ENCODE measurements at regions not wholly inside any gene's neighbourhood (a gene's known extent, or its start where the extent isn't known, plus 50 kb on each side); places are given as distances from the start of the nearest gene placed in this dataset.

DNA sequence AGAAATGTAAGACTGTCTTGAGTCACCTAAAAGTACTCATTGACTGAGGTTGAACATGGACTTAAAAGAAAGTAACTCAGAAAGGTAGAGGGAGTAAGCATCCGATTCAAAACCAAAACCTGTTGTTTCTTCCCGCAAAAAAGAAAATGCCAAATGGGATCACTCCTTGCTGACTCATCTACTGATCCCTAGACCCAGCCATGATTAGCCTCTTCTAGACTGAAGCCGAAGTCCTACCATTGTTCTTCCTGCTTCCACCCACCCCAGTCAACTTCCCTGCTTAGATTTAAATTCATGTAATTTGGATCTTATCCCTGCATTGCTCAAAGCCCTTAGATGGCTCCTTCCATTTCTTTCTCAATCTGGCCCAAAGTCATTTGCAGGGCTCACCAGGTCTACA is 760.5 kb upstream of the SOX9 start (continued):
- TF ChIP-seq, protein P1, sequence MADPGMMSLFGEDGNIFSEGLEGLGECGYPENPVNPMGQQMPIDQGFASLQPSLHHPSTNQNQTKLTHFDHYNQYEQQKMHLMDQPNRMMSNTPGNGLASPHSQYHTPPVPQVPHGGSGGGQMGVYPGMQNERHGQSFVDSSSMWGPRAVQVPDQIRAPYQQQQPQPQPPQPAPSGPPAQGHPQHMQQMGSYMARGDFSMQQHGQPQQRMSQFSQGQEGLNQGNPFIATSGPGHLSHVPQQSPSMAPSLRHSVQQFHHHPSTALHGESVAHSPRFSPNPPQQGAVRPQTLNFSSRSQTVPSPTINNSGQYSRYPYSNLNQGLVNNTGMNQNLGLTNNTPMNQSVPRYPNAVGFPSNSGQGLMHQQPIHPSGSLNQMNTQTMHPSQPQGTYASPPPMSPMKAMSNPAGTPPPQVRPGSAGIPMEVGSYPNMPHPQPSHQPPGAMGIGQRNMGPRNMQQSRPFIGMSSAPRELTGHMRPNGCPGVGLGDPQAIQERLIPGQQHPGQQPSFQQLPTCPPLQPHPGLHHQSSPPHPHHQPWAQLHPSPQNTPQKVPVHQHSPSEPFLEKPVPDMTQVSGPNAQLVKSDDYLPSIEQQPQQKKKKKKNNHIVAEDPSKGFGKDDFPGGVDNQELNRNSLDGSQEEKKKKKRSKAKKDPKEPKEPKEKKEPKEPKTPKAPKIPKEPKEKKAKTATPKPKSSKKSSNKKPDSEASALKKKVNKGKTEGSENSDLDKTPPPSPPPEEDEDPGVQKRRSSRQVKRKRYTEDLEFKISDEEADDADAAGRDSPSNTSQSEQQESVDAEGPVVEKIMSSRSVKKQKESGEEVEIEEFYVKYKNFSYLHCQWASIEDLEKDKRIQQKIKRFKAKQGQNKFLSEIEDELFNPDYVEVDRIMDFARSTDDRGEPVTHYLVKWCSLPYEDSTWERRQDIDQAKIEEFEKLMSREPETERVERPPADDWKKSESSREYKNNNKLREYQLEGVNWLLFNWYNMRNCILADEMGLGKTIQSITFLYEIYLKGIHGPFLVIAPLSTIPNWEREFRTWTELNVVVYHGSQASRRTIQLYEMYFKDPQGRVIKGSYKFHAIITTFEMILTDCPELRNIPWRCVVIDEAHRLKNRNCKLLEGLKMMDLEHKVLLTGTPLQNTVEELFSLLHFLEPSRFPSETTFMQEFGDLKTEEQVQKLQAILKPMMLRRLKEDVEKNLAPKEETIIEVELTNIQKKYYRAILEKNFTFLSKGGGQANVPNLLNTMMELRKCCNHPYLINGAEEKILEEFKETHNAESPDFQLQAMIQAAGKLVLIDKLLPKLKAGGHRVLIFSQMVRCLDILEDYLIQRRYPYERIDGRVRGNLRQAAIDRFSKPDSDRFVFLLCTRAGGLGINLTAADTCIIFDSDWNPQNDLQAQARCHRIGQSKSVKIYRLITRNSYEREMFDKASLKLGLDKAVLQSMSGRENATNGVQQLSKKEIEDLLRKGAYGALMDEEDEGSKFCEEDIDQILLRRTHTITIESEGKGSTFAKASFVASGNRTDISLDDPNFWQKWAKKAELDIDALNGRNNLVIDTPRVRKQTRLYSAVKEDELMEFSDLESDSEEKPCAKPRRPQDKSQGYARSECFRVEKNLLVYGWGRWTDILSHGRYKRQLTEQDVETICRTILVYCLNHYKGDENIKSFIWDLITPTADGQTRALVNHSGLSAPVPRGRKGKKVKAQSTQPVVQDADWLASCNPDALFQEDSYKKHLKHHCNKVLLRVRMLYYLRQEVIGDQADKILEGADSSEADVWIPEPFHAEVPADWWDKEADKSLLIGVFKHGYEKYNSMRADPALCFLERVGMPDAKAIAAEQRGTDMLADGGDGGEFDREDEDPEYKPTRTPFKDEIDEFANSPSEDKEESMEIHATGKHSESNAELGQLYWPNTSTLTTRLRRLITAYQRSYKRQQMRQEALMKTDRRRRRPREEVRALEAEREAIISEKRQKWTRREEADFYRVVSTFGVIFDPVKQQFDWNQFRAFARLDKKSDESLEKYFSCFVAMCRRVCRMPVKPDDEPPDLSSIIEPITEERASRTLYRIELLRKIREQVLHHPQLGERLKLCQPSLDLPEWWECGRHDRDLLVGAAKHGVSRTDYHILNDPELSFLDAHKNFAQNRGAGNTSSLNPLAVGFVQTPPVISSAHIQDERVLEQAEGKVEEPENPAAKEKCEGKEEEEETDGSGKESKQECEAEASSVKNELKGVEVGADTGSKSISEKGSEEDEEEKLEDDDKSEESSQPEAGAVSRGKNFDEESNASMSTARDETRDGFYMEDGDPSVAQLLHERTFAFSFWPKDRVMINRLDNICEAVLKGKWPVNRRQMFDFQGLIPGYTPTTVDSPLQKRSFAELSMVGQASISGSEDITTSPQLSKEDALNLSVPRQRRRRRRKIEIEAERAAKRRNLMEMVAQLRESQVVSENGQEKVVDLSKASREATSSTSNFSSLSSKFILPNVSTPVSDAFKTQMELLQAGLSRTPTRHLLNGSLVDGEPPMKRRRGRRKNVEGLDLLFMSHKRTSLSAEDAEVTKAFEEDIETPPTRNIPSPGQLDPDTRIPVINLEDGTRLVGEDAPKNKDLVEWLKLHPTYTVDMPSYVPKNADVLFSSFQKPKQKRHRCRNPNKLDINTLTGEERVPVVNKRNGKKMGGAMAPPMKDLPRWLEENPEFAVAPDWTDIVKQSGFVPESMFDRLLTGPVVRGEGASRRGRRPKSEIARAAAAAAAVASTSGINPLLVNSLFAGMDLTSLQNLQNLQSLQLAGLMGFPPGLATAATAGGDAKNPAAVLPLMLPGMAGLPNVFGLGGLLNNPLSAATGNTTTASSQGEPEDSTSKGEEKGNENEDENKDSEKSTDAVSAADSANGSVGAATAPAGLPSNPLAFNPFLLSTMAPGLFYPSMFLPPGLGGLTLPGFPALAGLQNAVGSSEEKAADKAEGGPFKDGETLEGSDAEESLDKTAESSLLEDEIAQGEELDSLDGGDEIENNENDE (IDR thresholded peaks at IDR 0.05; ENCODE audit: insufficient replicate concordance, low read length): no peak
- TF ChIP-seq JUN (IDR thresholded peaks at IDR 0.05; ENCODE audit: low read depth, low read length) (no peak), CHD2 (IDR thresholded peaks at IDR 0.05; ENCODE audit: low read length) (no peak)
